A673 (cell line): ENCODE measurements at regions not wholly inside any gene's neighbourhood (a gene's known extent, or its start where the extent isn't known, plus 50 kb on each side); places are given as distances from the start of the nearest gene placed in this dataset.

Source experiments
- EZH2 ChIP-seq: fragments of 200-600 bp; sonication (generic); IDR thresholded peaks from 2 replicates; pipeline ENCODE4 v1.6.1; 2017; ENCODE audit warnings: borderline replicate concordance, low read depth, mild to moderate bottlenecking, mixed read lengths, antibody characterized with exemption, low read length; ENCODE audit not compliant: poor library complexity, severe bottlenecking
- TF ChIP-seq, protein P1 (sequence below): fragments of 300-800, 200-600 bp; sonication (generic); conservative IDR thresholded peaks from 2 replicates; pipeline ENCODE4 v1.5.1; 2017; ENCODE audit warnings: low read depth, mild to moderate bottlenecking, antibody characterized with exemption, low read length, moderate library complexity, mixed read lengths

DNA sequence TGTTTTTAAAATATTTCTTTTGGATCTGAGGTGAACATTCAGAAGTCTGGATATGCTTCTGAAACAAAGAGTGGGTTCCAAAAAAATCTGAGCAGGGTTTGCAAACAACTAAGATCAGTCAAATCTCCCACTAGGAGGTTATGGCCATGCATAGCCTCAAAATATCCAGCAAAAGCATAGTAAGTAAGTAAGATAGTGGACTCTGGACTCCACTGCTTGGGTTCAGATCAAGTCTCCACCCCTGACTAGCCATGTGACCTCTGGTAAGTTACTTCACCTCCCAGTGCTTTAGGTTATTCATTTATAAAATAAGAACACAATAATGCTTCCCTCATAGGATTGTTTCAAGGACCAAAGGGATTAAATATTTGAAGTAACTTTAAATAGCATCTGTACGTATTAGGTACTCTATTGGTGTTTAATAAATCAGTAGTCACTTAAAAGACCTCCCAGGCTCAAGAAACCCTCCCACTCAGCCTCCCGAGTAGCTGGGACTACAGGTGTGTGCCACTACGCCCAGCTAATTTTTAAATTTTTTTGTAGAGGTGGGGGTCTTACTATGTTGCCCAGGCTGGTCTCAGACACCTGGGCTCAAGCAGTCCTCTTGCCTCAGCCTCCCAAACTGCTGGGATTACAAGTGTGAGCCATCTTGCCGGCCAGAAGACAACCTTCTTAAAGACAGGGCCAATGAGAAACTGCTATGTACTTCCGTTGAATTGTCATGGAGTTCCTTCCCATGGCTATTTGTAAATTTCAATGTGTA is 95.7 kb upstream of the SOX5 start:
- TF ChIP-seq, protein P1, sequence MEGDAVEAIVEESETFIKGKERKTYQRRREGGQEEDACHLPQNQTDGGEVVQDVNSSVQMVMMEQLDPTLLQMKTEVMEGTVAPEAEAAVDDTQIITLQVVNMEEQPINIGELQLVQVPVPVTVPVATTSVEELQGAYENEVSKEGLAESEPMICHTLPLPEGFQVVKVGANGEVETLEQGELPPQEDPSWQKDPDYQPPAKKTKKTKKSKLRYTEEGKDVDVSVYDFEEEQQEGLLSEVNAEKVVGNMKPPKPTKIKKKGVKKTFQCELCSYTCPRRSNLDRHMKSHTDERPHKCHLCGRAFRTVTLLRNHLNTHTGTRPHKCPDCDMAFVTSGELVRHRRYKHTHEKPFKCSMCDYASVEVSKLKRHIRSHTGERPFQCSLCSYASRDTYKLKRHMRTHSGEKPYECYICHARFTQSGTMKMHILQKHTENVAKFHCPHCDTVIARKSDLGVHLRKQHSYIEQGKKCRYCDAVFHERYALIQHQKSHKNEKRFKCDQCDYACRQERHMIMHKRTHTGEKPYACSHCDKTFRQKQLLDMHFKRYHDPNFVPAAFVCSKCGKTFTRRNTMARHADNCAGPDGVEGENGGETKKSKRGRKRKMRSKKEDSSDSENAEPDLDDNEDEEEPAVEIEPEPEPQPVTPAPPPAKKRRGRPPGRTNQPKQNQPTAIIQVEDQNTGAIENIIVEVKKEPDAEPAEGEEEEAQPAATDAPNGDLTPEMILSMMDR: no peak
- TF ChIP-seq EZH2: no peak
